Lung (tissue), 11 donors: ENCODE measurements at regions not wholly inside any gene's neighbourhood (a gene's known extent, or its start where the extent isn't known, plus 50 kb on each side); places are given as distances from the start of the nearest gene placed in this dataset.

Experiments
- ATAC-seq: fragments of 200-7000 bp; cut with Tn5 transposase; one replicate; pipeline ENCODE4 v1.9.1; 2020; ENCODE audit warnings: moderate number of reproducible peaks; ENCODE audit not compliant: insufficient read depth, low FRiP score
- DNase-seq, 3 donors: peaks; one replicate each; pipeline ENCODE4 v3.0.0-alpha.2; 2013 to 2017
- H3K27ac ChIP-seq, 2 donors: one replicate each; pipeline ENCODE4 v1.5.1; 2013; ENCODE audit warnings: mild to moderate bottlenecking in 2 of 2, moderate library complexity in 2 of 2, control low read depth in 1 of 2, inconsistent platforms in 1 of 2, low read depth in 1 of 2, low read length in 1 of 2
- H3K27me3 ChIP-seq, 3 donors: one replicate each; pipeline ENCODE4 v1.5.1; 2013; ENCODE audit warnings: low read length in 2 of 3; ENCODE audit not compliant: control insufficient read depth in 3 of 3, insufficient read depth in 3 of 3
- H3K36me3 ChIP-seq, 4 donors: one replicate each; pipeline ENCODE4 v1.5.1; 2013; ENCODE audit warnings: low read length in 4 of 4, mild to moderate bottlenecking in 1 of 4, moderate library complexity in 1 of 4; ENCODE audit not compliant: control insufficient read depth in 4 of 4, insufficient read depth in 4 of 4
- H3K4me1 ChIP-seq, 5 donors: one replicate each; pipeline ENCODE4 v1.5.1; 2013; ENCODE audit warnings: low read length in 5 of 5, mild to moderate bottlenecking in 2 of 5, moderate library complexity in 1 of 5; ENCODE audit not compliant: control insufficient read depth in 5 of 5, insufficient read depth in 5 of 5
- H3K4me3 ChIP-seq: one replicate; pipeline ENCODE4 v1.5.1; 2013; ENCODE audit warnings: mild to moderate bottlenecking, control low read depth, moderate library complexity
- H3K9ac ChIP-seq, 2 donors: one replicate each; pipeline ENCODE4 v1.5.1; 2013; ENCODE audit warnings: low read length in 2 of 2, control low read depth in 1 of 2; ENCODE audit not compliant: insufficient read depth in 1 of 2
- H3K9me3 ChIP-seq, 4 donors: one replicate each; pipeline ENCODE4 v1.5.1; 2013; ENCODE audit warnings: low read length in 3 of 4, mild to moderate bottlenecking in 1 of 4, moderate library complexity in 1 of 4; ENCODE audit not compliant: control insufficient read depth in 4 of 4, insufficient read depth in 3 of 4
- CTCF ChIP-seq: IDR thresholded peaks from 2 replicates; pipeline ENCODE4 v1.5.1; 2012; ENCODE audit warnings: mild to moderate bottlenecking; ENCODE audit errors: control extremely low read depth, extremely low read depth
- WGBS, 2 donors: extraction: QIAGEN DNeasy Blood & Tissue Kit; methylation state at CpG; one replicate each; pipeline ENCODE4 v1.1.7; 2013; 5-methylcytosine and 5-hydroxymethylcytosine counted together
- donor health status: control.
- donor health status: control.
- donor health status: Bipolar disorder and iron deficiency.
- donor health status: healthy.
- donor health status: DM: yes; HTN: yes; CAD: no.

DNA sequence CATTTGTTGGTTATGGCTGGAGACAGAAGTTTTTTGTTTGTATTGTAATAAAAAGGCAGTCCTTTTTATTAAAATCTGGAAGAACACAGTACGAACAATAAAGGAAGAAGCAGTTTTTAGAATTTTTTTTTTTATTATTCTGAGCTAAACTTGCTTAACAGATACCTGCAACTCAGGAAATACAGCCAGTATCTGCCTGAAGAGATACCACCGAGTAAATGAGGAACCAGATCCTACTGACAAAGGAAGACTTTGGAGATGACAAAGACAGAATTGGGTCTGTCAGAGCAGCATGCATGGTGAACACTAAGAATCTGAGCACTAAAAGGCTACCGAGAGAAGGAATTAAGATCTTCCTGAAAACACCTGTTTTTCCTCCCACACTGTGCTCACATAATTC lies 1335.9 kb upstream of the SORCS1 start:
- no peaks in the 10 kb centered on the region for H3K36me3 ChIP-seq
- H3K9ac ChIP-seq, result no peak overlapping the region
- no peak for ATAC-seq
- no peak overlapping the region for H3K27ac ChIP-seq
- H3K27me3 ChIP-seq, result no peaks in the 10 kb centered on the region
- no peak for DNase-seq
- WGBS, 2 donors, result 22 to 43% methylated on average over 3 of the region's 3 CpGs
- peaks cover 0 to 3% (median 0%) of the 10 kb centered on the region in 4 donors for H3K9me3 ChIP-seq
- no peaks in the 10 kb centered on the region for H3K4me1 ChIP-seq
- H3K4me3 ChIP-seq, result no peak overlapping the region
- TF ChIP-seq CTCF, result no peak

DNA sequence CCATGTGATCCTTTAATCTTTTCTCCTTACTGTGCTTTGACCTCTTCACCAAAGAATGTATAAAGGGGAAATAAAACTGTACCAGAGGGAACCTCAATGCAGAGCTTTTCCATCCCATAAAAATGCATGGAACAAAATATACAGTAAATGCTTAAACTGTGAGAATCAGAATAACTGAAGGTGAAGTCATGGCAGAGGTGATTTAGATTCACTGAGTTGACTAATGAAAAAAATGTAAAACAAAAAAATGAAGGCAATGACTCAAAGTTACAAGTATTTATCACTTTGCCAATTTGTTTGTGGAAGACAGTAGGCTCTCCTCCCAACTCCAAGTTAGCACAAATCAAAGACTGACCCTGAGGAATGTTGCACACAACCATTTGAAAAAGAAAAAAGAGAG lies 1331.6 kb upstream of the SORCS1 start:
- Histone ChIP-seq H3K4me1 (no peaks in the 10 kb centered on the region), H3K36me3 (no peaks in the 10 kb centered on the region), H3K27me3 (no peaks in the 10 kb centered on the region), H3K9me3 (no peaks in the 10 kb centered on the region), H3K9ac (no peak overlapping the region), H3K4me3 (no peak overlapping the region), H3K27ac (no peak overlapping the region)
- DNase-seq (no peak), ATAC-seq (no peak)
- TF ChIP-seq CTCF, result no peak

GRCh38 chr10:108490944-108491343 lies 1326.4 kb upstream of the SORCS1 start:
- Histone ChIP-seq H3K36me3 (no peaks in the 10 kb centered on the region), H3K4me1 (no peaks in the 10 kb centered on the region), H3K27ac (no peak overlapping the region), H3K9ac (no peak overlapping the region), H3K4me3 (no peak overlapping the region), H3K27me3 (no peaks in the 10 kb centered on the region), H3K9me3 (no peaks in the 10 kb centered on the region)
- no peak for TF ChIP-seq CTCF
- WGBS, 2 donors, result 29 to 51% methylated on average over 1 of the region's 1 CpG
- DNase-seq, result no peak
- no peak for ATAC-seq

DNA sequence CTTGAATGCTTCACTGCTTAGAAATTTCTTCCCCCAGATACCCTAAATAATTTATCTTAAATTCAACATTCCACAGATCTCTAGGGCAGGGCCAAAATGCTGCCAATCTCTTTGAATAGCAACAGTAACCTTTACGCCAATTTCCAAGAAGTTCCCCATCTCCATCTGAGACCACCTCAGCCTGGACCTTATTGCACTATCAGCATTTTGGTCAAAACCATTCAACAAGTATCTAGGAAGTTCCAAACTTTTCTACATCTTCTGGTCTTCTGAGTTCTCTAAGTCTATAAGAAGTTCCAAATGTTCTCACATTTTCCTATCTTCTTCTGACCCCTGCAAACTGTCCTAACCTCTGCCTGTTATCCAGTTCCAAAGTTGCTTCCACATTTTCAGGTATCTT lies 1306.9 kb upstream of the SORCS1 start:
- peaks cover 0 to 6% (median 3%) of the 10 kb centered on the region in 4 donors for H3K9me3 ChIP-seq
- H3K4me1 ChIP-seq, result peaks cover 0 to 3% (median 0%) of the 10 kb centered on the region in 5 donors
- H3K27ac ChIP-seq, result no peak overlapping the region
- no peak overlapping the region for H3K9ac ChIP-seq
- H3K27me3 ChIP-seq, result peaks cover 0 to 6% (median 5%) of the 10 kb centered on the region in 3 donors
- H3K4me3 ChIP-seq, result no peak overlapping the region
- H3K36me3 ChIP-seq, result no peaks in the 10 kb centered on the region
- TF ChIP-seq CTCF, result no peak
- no peak for ATAC-seq
- WGBS, 2 donors, result 95 to 96% methylated on average over 1 of the region's 1 CpG
- DNase-seq, result no peak
